HEK293 (cell line): ENCODE measurements at regions not wholly inside any gene's neighbourhood (a gene's known extent, or its start where the extent isn't known, plus 50 kb on each side); places are given as distances from the start of the nearest gene placed in this dataset.

Experiments used
- GFI1B ChIP-seq: fragments of 450-650 bp; formaldehyde crosslinking; IDR thresholded peaks from 2 replicates; pipeline ENCODE4 v1.5.1; 2016; ENCODE audit warnings: missing biosample characterization, missing genetic modification characterization
- ZBTB8A ChIP-seq: fragments of 450-650 bp; formaldehyde crosslinking; IDR thresholded peaks from 2 replicates; pipeline ENCODE4 v1.5.1; 2016; ENCODE audit warnings: missing biosample characterization, missing genetic modification characterization
- ZFP3 ChIP-seq: fragments of 450-650 bp; formaldehyde crosslinking; IDR thresholded peaks from 2 replicates; pipeline ENCODE4 v1.5.1; 2016; ENCODE audit warnings: low read depth, missing biosample characterization, missing genetic modification characterization
- ZNF112 ChIP-seq: fragments of 450-650 bp; formaldehyde crosslinking; IDR thresholded peaks from 2 replicates; pipeline ENCODE4 v1.5.0; 2017; ENCODE audit warnings: missing biosample characterization, missing genetic modification characterization
- ZNF221 ChIP-seq: fragments of 450-650 bp; formaldehyde crosslinking; IDR thresholded peaks from 2 replicates; pipeline ENCODE4 v1.5.1; 2017; ENCODE audit warnings: missing biosample characterization, missing genetic modification characterization, borderline replicate concordance
- ZNF292 ChIP-seq: fragments of 450-650 bp; formaldehyde crosslinking; IDR thresholded peaks from 2 replicates; pipeline ENCODE4 v1.5.1; 2016; ENCODE audit warnings: low read depth, missing biosample characterization, missing genetic modification characterization, borderline replicate concordance
- ZNF302 ChIP-seq: fragments of 450-650 bp; formaldehyde crosslinking; IDR thresholded peaks from 2 replicates; pipeline ENCODE4 v1.5.1; 2016; ENCODE audit warnings: missing biosample characterization, missing genetic modification characterization, low read depth
- ZNF324 ChIP-seq: fragments of 450-650 bp; formaldehyde crosslinking; IDR thresholded peaks from 2 replicates; pipeline ENCODE4 v1.5.1; 2016; ENCODE audit warnings: missing biosample characterization, missing genetic modification characterization
- ZNF558 ChIP-seq: fragments of 450-650 bp; formaldehyde crosslinking; IDR thresholded peaks from 2 replicates; pipeline ENCODE4 v1.5.1; 2016; ENCODE audit warnings: missing biosample characterization, missing genetic modification characterization
- ZNF561 ChIP-seq: fragments of 450-650 bp; IDR thresholded peaks from 2 replicates; pipeline ENCODE4 v1.5.1; 2018; ENCODE audit warnings: missing biosample characterization, missing genetic modification characterization, borderline replicate concordance
- ZNF785 ChIP-seq: fragments of 450-650 bp; formaldehyde crosslinking; IDR thresholded peaks from 2 replicates; pipeline ENCODE4 v1.5.1; 2016; ENCODE audit warnings: missing biosample characterization, missing genetic modification characterization
- TF ChIP-seq, protein P1 (sequence below): fragments of 450-650 bp; formaldehyde crosslinking; IDR thresholded peaks from 2 replicates; pipeline ENCODE4 v1.5.1; 2016; ENCODE audit warnings: missing biosample characterization, missing genetic modification characterization
- TF ChIP-seq, protein P2 (sequence below): fragments of 450-650 bp; formaldehyde crosslinking; IDR thresholded peaks from 2 replicates; pipeline ENCODE4 v1.5.1; 2016; ENCODE audit warnings: missing biosample characterization, missing genetic modification characterization, low read depth
- TF ChIP-seq, protein P3 (sequence below): fragments of 450-650 bp; formaldehyde crosslinking; IDR thresholded peaks from 2 replicates; pipeline ENCODE4 v1.5.1; 2016; ENCODE audit warnings: missing biosample characterization, missing genetic modification characterization

DNA sequence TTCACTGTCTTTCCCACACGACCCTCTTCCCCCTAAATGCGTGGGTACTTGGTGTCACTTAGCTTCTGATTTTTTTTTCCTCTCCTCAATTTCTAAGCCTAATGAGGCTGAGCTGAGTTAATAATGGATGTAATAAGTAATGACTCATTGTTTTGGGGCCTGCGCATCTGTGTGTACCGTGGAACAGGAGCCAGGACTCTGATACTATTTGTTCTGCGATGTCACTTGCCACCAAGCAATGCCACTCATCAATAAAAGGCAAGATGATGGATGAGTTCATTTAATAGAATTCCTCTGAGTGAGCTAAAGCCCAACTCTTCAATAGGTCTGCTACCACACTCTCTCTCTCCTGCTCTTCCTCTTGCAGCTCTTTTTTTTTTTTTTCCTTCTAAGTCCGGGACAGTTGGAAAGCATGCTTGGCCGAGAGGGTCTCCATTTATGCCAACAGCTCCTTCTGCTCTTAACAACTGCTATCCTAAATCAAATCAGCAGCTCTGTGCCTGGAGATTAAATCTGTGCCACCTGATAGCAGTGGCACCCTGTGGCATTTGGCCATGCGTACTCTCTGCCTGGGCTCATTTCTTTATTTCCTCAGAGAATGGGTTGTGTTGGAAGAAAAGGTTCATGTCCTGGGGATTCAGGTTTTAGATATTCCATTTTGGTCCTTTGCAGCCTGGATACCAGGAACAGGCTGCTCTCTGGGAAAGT lies 1284.2 kb upstream of the PIK3C3 start:
- TF ChIP-seq ZNF112 (tag by site-specific recombination) (no peak), ZNF292 (tag by site-specific recombination) (no peak), ZNF558 (tag by site-specific recombination) (no peak), ZNF324 (no peak), ZBTB8A (tag by site-specific recombination) (no peak), ZNF785 (no peak), ZNF221 (no peak), ZNF561 (no peak), ZNF302 (no peak), ZFP3 (tag by site-specific recombination) (no peak), GFI1B (tag by site-specific recombination) (no peak)
- TF ChIP-seq, protein P1, sequence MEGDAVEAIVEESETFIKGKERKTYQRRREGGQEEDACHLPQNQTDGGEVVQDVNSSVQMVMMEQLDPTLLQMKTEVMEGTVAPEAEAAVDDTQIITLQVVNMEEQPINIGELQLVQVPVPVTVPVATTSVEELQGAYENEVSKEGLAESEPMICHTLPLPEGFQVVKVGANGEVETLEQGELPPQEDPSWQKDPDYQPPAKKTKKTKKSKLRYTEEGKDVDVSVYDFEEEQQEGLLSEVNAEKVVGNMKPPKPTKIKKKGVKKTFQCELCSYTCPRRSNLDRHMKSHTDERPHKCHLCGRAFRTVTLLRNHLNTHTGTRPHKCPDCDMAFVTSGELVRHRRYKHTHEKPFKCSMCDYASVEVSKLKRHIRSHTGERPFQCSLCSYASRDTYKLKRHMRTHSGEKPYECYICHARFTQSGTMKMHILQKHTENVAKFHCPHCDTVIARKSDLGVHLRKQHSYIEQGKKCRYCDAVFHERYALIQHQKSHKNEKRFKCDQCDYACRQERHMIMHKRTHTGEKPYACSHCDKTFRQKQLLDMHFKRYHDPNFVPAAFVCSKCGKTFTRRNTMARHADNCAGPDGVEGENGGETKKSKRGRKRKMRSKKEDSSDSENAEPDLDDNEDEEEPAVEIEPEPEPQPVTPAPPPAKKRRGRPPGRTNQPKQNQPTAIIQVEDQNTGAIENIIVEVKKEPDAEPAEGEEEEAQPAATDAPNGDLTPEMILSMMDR (tag by site-specific recombination): no peak
- TF ChIP-seq, protein P2, sequence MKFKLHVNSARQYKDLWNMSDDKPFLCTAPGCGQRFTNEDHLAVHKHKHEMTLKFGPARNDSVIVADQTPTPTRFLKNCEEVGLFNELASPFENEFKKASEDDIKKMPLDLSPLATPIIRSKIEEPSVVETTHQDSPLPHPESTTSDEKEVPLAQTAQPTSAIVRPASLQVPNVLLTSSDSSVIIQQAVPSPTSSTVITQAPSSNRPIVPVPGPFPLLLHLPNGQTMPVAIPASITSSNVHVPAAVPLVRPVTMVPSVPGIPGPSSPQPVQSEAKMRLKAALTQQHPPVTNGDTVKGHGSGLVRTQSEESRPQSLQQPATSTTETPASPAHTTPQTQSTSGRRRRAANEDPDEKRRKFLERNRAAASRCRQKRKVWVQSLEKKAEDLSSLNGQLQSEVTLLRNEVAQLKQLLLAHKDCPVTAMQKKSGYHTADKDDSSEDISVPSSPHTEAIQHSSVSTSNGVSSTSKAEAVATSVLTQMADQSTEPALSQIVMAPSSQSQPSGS: no peak
- TF ChIP-seq, protein P3, sequence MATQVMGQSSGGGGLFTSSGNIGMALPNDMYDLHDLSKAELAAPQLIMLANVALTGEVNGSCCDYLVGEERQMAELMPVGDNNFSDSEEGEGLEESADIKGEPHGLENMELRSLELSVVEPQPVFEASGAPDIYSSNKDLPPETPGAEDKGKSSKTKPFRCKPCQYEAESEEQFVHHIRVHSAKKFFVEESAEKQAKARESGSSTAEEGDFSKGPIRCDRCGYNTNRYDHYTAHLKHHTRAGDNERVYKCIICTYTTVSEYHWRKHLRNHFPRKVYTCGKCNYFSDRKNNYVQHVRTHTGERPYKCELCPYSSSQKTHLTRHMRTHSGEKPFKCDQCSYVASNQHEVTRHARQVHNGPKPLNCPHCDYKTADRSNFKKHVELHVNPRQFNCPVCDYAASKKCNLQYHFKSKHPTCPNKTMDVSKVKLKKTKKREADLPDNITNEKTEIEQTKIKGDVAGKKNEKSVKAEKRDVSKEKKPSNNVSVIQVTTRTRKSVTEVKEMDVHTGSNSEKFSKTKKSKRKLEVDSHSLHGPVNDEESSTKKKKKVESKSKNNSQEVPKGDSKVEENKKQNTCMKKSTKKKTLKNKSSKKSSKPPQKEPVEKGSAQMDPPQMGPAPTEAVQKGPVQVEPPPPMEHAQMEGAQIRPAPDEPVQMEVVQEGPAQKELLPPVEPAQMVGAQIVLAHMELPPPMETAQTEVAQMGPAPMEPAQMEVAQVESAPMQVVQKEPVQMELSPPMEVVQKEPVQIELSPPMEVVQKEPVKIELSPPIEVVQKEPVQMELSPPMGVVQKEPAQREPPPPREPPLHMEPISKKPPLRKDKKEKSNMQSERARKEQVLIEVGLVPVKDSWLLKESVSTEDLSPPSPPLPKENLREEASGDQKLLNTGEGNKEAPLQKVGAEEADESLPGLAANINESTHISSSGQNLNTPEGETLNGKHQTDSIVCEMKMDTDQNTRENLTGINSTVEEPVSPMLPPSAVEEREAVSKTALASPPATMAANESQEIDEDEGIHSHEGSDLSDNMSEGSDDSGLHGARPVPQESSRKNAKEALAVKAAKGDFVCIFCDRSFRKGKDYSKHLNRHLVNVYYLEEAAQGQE (tag by site-specific recombination): no peak
